Endothelial cell of umbilical vein (primary cell): ENCODE measurements at regions not wholly inside any gene's neighbourhood (a gene's known extent, or its start where the extent isn't known, plus 50 kb on each side); places are given as distances from the start of the nearest gene placed in this dataset.

ENCODE experiments used
- BruUV-seq: library from RNA; stranded (reverse); fragments of 400-500 nt; replicated peaks from 2 replicates; lab custom pipeline; 2021; lab: Mats Ljungman, UMichigan
- CTCF ChIA-PET: fragments of 300-600, 350-600 bp; sonication (Branson Sonifier 250); formaldehyde crosslinking; loops from one replicate; lab custom pipeline; 2021; ENCODE audit warnings: antibody characterized with exemption, inconsistent platforms; lab: Charles Lee
- POLR2A ChIA-PET: fragments of 300-600, 350-600 bp; sonication (Branson Sonifier 250); formaldehyde crosslinking; loops from one replicate; lab custom pipeline; 2021; ENCODE audit warnings: antibody characterized with exemption, inconsistent platforms; lab: Charles Lee
- DNase-seq: peaks from one replicate; pipeline ENCODE4 v3.0.0-alpha.2; 2011; ENCODE audit warnings: low read depth, low spot score
- FAIRE-seq: peaks from 2 replicates; lab custom pipeline; 2011; peaks lifted over from hg19 to GRCh38; lab: Jason Lieb, UNC
- H2AFZ ChIP-seq: 2 replicates; pipeline ENCODE4 v1.6.0; 2012; ENCODE audit warnings: low read depth, low read length, control low read depth, inconsistent platforms
- H3K27ac ChIP-seq: 2 replicates; pipeline ENCODE4 v1.5.1; 2011; ENCODE audit warnings: low read depth, mild to moderate bottlenecking, control low read depth, low read length, moderate library complexity; ENCODE audit not compliant: insufficient read depth
- H3K27me3 ChIP-seq, 2 experiments: 2 replicates each; pipeline versions ENCODE4 v1.6.0 to v1.6.1; 2011; ENCODE audit warnings: low read length in 2 of 2, mixed read lengths in 1 of 2; ENCODE audit not compliant: control insufficient read depth in 2 of 2, insufficient read depth in 2 of 2
- H3K36me3 ChIP-seq, 2 experiments: 2 replicates in 1 of 2; 3 replicates in 1 of 2; pipeline ENCODE4 v1.5.1; 2011; ENCODE audit warnings: low read length in 2 of 2, mild to moderate bottlenecking in 1 of 2, moderate library complexity in 1 of 2; ENCODE audit not compliant: control insufficient read depth in 2 of 2, insufficient read depth in 2 of 2; ENCODE audit errors: extremely low read depth in 1 of 2
- H3K4me1 ChIP-seq: 3 replicates; pipeline ENCODE4 v1.5.1; 2011; ENCODE audit warnings: mild to moderate bottlenecking, low read length; ENCODE audit not compliant: control insufficient read depth, insufficient read depth; ENCODE audit errors: extremely low read depth
- H3K4me2 ChIP-seq: 2 replicates; pipeline ENCODE4 v1.6.1; 2011; ENCODE audit warnings: low read length, control low read depth, mixed read lengths; ENCODE audit not compliant: insufficient read depth
- H3K4me3 ChIP-seq, 3 experiments: fragments of 200-600 bp in 1 of 3; sonication (generic), shearing (Covaris generic) in 1 of 3; replicated peaks in 1 of 3; 2 replicates each; pipeline ENCODE4 v1.5.1; 2011 to 2016; ENCODE audit warnings: control low read depth in 3 of 3, low read length in 3 of 3, mild to moderate bottlenecking in 2 of 3, inconsistent platforms in 1 of 3, low read depth in 1 of 3, moderate library complexity in 1 of 3; ENCODE audit not compliant: insufficient read depth in 1 of 3
- H3K79me2 ChIP-seq: 2 replicates; pipeline ENCODE4 v1.6.0; 2012; ENCODE audit warnings: low read length, inconsistent platforms; ENCODE audit not compliant: control insufficient read depth, insufficient read depth
- H3K9ac ChIP-seq: replicated peaks from 2 replicates; pipeline ENCODE3; 2011; ENCODE audit warnings: low read length, control low read depth; ENCODE audit not compliant: insufficient read depth; ENCODE audit errors: extremely low read depth
- H3K9me1 ChIP-seq: replicated peaks from 3 replicates; pipeline ENCODE4 v1.6.0; 2011; ENCODE audit warnings: mild to moderate bottlenecking, low read length; ENCODE audit not compliant: control insufficient read depth, insufficient read depth; ENCODE audit errors: extremely low read depth
- H3K9me3 ChIP-seq: replicated peaks from 2 replicates; pipeline ENCODE4 v1.5.1; 2012; ENCODE audit warnings: low read length, inconsistent platforms; ENCODE audit not compliant: control insufficient read depth, insufficient read depth
- H4K20me1 ChIP-seq: replicated peaks from 2 replicates; pipeline ENCODE3; 2011; ENCODE audit warnings: mild to moderate bottlenecking, low read length; ENCODE audit not compliant: control insufficient read depth, insufficient read depth; ENCODE audit errors: extremely low read depth
- CTCF ChIP-seq, 2 donors: IDR thresholded peaks; 1 replicate in 1 of 2; 2 replicates in 1 of 2; pipeline ENCODE4 v1.5.1; 2011; ENCODE audit warnings: low read length in 2 of 2, mild to moderate bottlenecking in 2 of 2, moderate library complexity in 2 of 2, control low read depth in 1 of 2, inconsistent platforms in 1 of 2, low read depth in 1 of 2; ENCODE audit not compliant: insufficient read depth in 1 of 2; ENCODE audit errors: extremely low read depth in 1 of 2
- EZH2 ChIP-seq: IDR thresholded peaks from 2 replicates; pipeline ENCODE4 v1.6.1; 2012; ENCODE audit warnings: borderline replicate concordance, low read depth, mild to moderate bottlenecking, moderate library complexity, low read length, inconsistent platforms; ENCODE audit not compliant: severe bottlenecking
- FOS ChIP-seq: IDR thresholded peaks from 2 replicates; pipeline ENCODE4 v1.6.1; 2011; ENCODE audit warnings: mild to moderate bottlenecking, low read length, moderate library complexity, borderline replicate concordance; ENCODE audit not compliant: insufficient read depth
- GATA2 ChIP-seq: IDR thresholded peaks from 2 replicates; pipeline ENCODE4 v1.7.0; 2011; ENCODE audit warnings: low read depth, mild to moderate bottlenecking, moderate library complexity, mixed read lengths, low read length; ENCODE audit not compliant: insufficient read length, insufficient read depth
- JUN ChIP-seq: IDR thresholded peaks from 2 replicates; pipeline ENCODE4 v1.6.1; 2011; ENCODE audit warnings: borderline replicate concordance, low read depth; ENCODE audit not compliant: insufficient read length, insufficient read depth
- MAX ChIP-seq: IDR thresholded peaks from 2 replicates; pipeline ENCODE4 v1.6.1; 2011; ENCODE audit not compliant: insufficient read depth, insufficient read length
- POLR2A ChIP-seq: IDR thresholded peaks from 2 replicates; pipeline ENCODE4 v1.6.1; 2012; ENCODE audit warnings: low read depth, mild to moderate bottlenecking, control low read depth, low read length
- POLR2AphosphoS5 ChIP-seq: IDR thresholded peaks from 2 replicates; pipeline ENCODE4 v1.6.1; 2012; ENCODE audit warnings: low read depth, mild to moderate bottlenecking, control low read depth, low read length, moderate library complexity; ENCODE audit not compliant: insufficient read depth
- dilution Hi-C: fragments of 300-500 bp; cut with MboI; formaldehyde crosslinking; loops from one replicate; pipeline ENCODE4 v1.15.0; 2019; ENCODE audit warnings: low sequenced_read_pairs; ENCODE audit not compliant: extremely low pct_ligation_motif_present
- intact Hi-C: fragments of 100-400 bp; cut with micrococcal nuclease; formaldehyde crosslinking; loops from one replicate; pipeline ENCODE4 v1.10.0; 2022

GRCh38 chr5:53355316-53355715, 125.1 kb upstream of the FST start:
- FAIRE-seq: no peak
- no peak for DNase-seq
- CTCF ChIA-PET: interaction anchor here (0.8 kb wide), 1 partner anchor 76 kb away, joined by 3 read pairs; no protein-coding TSS in a partner anchor
- Histone ChIP-seq H3K9me1 (no peaks in the 10 kb centered on the region), H3K27me3 (no peaks in the 10 kb centered on the region), H3K79me2 (no peaks in the 10 kb centered on the region), H3K9ac (no peak overlapping the region), H4K20me1 (no peaks in the 10 kb centered on the region), H3K27ac (no peak overlapping the region), H3K9me3 (no peaks in the 10 kb centered on the region), H2AFZ (no peak overlapping the region), H3K36me3 (no peaks in the 10 kb centered on the region), H3K4me3 (no peak overlapping the region), H3K4me2 (no peak overlapping the region), H3K4me1 (no peaks in the 10 kb centered on the region)
- dilution Hi-C loops (no loop called here), intact Hi-C loops (no loop called here)
- BruUV-seq: no TSS peak
- TF ChIP-seq MAX (no peak), CTCF (IDR thresholded peaks at IDR 0.05; ENCODE audit: extremely low read depth in 1 of 2, insufficient read depth in 1 of 2, low read depth in 1 of 2, low read length in 2 of 2) (no peak), POLR2AphosphoS5 (no peak), FOS (no peak), POLR2A (no peak), EZH2 (no peak), GATA2 (no peak), JUN (no peak)
- POLR2A ChIA-PET: no interaction called here
